Keratinocyte (primary cell): ENCODE measurements at regions not wholly inside any gene's neighbourhood (a gene's known extent, or its start where the extent isn't known, plus 50 kb on each side); places are given as distances from the start of the nearest gene placed in this dataset.

Source experiments
- EZH2 ChIP-seq: IDR thresholded peaks from one replicate; pipeline ENCODE4 v1.6.1; 2012; ENCODE audit warnings: inconsistent platforms, mild to moderate bottlenecking, low read length, moderate library complexity
- TF ChIP-seq, protein P1 (sequence below), 3 experiments: IDR thresholded peaks in 1 of 3; conservative IDR thresholded peaks in 1 of 3; optimal IDR thresholded peaks in 1 of 3; 2 replicates in 2 of 3; 3 replicates in 1 of 3; pipeline versions ENCODE3 to v1.5.1; 2011; ENCODE audit warnings: low read length in 3 of 3, mild to moderate bottlenecking in 3 of 3, moderate library complexity in 2 of 3, control low read depth in 1 of 3, inconsistent platforms in 1 of 3; ENCODE audit not compliant: insufficient read depth in 2 of 3; ENCODE audit errors: extremely low read depth in 1 of 3

DNA sequence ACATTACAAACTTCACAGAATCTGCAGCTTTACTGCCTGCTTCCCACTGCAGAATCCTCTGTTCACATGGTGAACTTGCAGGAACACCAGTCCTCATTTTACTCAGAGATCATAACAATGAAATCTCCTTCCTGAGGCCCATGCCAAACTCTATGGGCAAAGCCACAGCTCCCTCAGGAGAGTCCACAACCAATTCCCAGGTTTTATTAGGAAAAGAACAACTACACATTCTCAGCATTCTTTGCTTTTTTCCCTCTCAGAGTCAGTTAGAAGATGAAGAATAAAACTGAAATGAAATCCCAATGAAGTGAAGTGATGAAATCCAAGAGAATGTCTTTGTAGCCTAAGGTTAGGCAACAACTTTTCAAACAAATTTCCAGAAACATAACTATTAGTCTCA lies 233.7 kb downstream of the DSEL start:
- TF ChIP-seq, protein P1, sequence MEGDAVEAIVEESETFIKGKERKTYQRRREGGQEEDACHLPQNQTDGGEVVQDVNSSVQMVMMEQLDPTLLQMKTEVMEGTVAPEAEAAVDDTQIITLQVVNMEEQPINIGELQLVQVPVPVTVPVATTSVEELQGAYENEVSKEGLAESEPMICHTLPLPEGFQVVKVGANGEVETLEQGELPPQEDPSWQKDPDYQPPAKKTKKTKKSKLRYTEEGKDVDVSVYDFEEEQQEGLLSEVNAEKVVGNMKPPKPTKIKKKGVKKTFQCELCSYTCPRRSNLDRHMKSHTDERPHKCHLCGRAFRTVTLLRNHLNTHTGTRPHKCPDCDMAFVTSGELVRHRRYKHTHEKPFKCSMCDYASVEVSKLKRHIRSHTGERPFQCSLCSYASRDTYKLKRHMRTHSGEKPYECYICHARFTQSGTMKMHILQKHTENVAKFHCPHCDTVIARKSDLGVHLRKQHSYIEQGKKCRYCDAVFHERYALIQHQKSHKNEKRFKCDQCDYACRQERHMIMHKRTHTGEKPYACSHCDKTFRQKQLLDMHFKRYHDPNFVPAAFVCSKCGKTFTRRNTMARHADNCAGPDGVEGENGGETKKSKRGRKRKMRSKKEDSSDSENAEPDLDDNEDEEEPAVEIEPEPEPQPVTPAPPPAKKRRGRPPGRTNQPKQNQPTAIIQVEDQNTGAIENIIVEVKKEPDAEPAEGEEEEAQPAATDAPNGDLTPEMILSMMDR (optimal IDR thresholded peaks at IDR 0.05 in 1 of 3, IDR thresholded peaks at IDR 0.05 in 1 of 3, conservative IDR thresholded peaks at IDR 0.05 in 1 of 3; ENCODE audit: extremely low read depth in 1 of 3, insufficient read depth in 2 of 3, low read length in 3 of 3) = no peak
- TF ChIP-seq EZH2 = no peak
